ENCODE measurements at regions not wholly inside any gene's neighbourhood (a gene's known extent, or its start where the extent isn't known, plus 50 kb on each side); places are given as distances from the start of the nearest gene placed in this dataset.

DNA sequence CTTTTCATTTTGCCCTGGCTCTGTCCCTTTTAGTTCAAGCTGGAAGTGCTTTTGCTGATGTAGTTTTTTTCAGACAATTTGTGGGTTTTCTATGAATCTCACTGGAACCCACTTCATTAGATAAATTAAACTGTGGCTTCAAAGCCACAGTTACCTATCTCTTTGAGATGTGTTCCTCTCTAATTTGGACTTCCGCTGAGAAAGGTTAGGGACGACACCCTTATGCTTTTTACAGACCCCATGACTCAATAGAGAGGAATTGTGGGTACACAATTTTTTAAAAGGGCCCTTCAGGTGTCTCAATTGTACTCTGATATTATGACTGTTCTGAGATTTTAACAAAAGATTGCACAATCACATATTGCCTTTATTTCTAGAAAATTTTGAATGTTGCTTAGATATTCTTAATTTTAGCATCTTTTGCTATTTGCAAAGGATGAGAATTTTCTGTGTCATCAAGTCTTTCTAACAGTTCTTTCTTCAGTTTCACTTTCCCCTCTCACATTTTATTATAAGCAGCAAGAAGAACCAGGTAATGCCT is 110.6 kb downstream of the GADD45G start:
- Mint-ChIP-seq H3K27ac (ENCODE audit: low read depth, unreplicated experiment) (no peak overlapping the region), H3K27me3 (ENCODE audit: insufficient read depth, unreplicated experiment) (no peaks in the 10 kb centered on the region), H3K9me3 (ENCODE audit: unreplicated experiment) (no peaks in the 10 kb centered on the region), H3K4me1 (ENCODE audit: insufficient read depth, unreplicated experiment) (no peaks in the 10 kb centered on the region), H3K4me3 (ENCODE audit: unreplicated experiment) (no peak overlapping the region), H3K36me3 (ENCODE audit: insufficient read depth, unreplicated experiment) (no peaks in the 10 kb centered on the region)
- BruUV-seq (replicated peaks): no TSS peak
- intact Hi-C loops (cut with micrococcal nuclease): no loop called here
- ChIA-PET POLR2A (no interaction called here), CTCF (interaction anchor here (0.5 to 0.6 kb wide), 2 partner anchors 29 to 1134 kb away, joined by 3 read pairs; no protein-coding TSS in a partner anchor)
- TF ChIP-seq, protein P1, sequence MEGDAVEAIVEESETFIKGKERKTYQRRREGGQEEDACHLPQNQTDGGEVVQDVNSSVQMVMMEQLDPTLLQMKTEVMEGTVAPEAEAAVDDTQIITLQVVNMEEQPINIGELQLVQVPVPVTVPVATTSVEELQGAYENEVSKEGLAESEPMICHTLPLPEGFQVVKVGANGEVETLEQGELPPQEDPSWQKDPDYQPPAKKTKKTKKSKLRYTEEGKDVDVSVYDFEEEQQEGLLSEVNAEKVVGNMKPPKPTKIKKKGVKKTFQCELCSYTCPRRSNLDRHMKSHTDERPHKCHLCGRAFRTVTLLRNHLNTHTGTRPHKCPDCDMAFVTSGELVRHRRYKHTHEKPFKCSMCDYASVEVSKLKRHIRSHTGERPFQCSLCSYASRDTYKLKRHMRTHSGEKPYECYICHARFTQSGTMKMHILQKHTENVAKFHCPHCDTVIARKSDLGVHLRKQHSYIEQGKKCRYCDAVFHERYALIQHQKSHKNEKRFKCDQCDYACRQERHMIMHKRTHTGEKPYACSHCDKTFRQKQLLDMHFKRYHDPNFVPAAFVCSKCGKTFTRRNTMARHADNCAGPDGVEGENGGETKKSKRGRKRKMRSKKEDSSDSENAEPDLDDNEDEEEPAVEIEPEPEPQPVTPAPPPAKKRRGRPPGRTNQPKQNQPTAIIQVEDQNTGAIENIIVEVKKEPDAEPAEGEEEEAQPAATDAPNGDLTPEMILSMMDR (IDR thresholded peaks at IDR 0.05; ENCODE audit: unreplicated experiment): no peak
- DNase-seq (ENCODE audit: unreplicated experiment): no peak

- Mint-ChIP-seq H3K27me3 (ENCODE audit: insufficient read depth, unreplicated experiment) (no peaks in the 10 kb centered on the region), H3K4me3 (ENCODE audit: unreplicated experiment) (no peak overlapping the region), H3K27ac (ENCODE audit: low read depth, unreplicated experiment) (no peak overlapping the region), H3K36me3 (ENCODE audit: insufficient read depth, unreplicated experiment) (no peaks in the 10 kb centered on the region), H3K4me1 (ENCODE audit: insufficient read depth, unreplicated experiment) (no peaks in the 10 kb centered on the region), H3K9me3 (ENCODE audit: unreplicated experiment) (no peaks in the 10 kb centered on the region)
- no TSS peak for BruUV-seq (replicated peaks)
- POLR2A ChIA-PET: no interaction called here
- intact Hi-C loops (cut with micrococcal nuclease): no loop called here
- TF ChIP-seq, protein P1 (IDR thresholded peaks at IDR 0.05; ENCODE audit: unreplicated experiment): no peak
- CTCF ChIA-PET: interaction anchor here (0.5 kb wide), 1 partner anchor 1133 kb away, joined by 3 read pairs; no protein-coding TSS in a partner anchor
- no peak for DNase-seq (ENCODE audit: unreplicated experiment)
These were observed 111.1 kb downstream of the GADD45G start for GRCh38 chr9:89715881-89716280.

DNA sequence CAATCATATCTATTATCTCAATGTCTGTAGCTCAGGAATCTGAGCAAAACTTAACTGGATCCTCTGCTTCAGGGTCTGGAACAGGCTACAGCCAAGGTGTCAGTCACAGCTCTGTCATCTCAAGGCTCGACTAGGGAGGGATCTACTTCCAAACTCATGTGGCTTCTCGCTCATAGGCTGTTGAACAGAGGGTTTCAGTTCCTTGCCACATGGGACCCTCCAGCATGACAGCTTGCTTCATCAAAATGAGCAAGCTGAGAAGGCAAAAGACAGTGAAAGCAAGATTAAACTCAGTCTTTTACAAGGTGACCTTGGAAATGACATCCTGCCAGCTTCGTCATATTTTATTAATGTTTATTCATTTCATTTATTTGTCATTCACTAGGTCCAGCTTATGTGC is 111.7 kb downstream of the GADD45G start:
- BruUV-seq (replicated peaks): no TSS peak
- Mint-ChIP-seq H3K27ac (ENCODE audit: low read depth, unreplicated experiment) (no peak overlapping the region), H3K9me3 (ENCODE audit: unreplicated experiment) (no peaks in the 10 kb centered on the region), H3K4me3 (ENCODE audit: unreplicated experiment) (no peak overlapping the region), H3K4me1 (ENCODE audit: insufficient read depth, unreplicated experiment) (no peaks in the 10 kb centered on the region), H3K36me3 (ENCODE audit: insufficient read depth, unreplicated experiment) (no peaks in the 10 kb centered on the region), H3K27me3 (ENCODE audit: insufficient read depth, unreplicated experiment) (no peaks in the 10 kb centered on the region)
- intact Hi-C loops (cut with micrococcal nuclease): no loop called here
- ChIA-PET POLR2A (no interaction called here), CTCF (no interaction called here)
- TF ChIP-seq, protein P1 (IDR thresholded peaks at IDR 0.05; ENCODE audit: unreplicated experiment): no peak
- no peak for DNase-seq (ENCODE audit: unreplicated experiment)

DNA sequence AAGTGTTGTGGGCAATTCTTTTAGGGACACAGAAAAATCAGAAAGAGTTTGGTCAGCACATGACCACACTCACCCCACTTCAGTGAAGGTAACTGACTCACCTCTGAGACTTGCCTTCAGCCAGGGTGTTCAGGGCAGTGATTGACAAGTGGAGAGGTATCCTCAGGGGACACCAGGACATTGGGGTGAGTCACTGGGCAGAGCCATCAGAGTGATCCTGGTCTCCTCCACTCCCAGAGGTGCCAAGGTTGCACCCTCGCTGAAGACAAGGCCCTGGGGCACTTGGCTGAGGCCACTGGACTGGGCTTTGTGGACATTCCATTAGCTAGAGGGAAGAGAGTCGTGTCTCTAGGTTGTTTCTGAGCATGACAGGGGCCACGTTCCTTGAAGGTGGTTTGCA is 113.4 kb downstream of the GADD45G start:
- no TSS peak for BruUV-seq (replicated peaks)
- no peaks in the 10 kb centered on the region for H3K4me1 Mint-ChIP-seq (ENCODE audit: insufficient read depth, unreplicated experiment)
- no peaks in the 10 kb centered on the region for H3K9me3 Mint-ChIP-seq (ENCODE audit: unreplicated experiment)
- TF ChIP-seq, protein P1 (IDR thresholded peaks at IDR 0.05; ENCODE audit: unreplicated experiment): no peak
- no peak overlapping the region for H3K27ac Mint-ChIP-seq (ENCODE audit: low read depth, unreplicated experiment)
- intact Hi-C loops (cut with micrococcal nuclease): no loop called here
- DNase-seq (ENCODE audit: unreplicated experiment): peak; percentile 6
- ChIA-PET POLR2A (no interaction called here), CTCF (no interaction called here)
- no peak overlapping the region for H3K4me3 Mint-ChIP-seq (ENCODE audit: unreplicated experiment)
- H3K27me3 Mint-ChIP-seq (ENCODE audit: insufficient read depth, unreplicated experiment): no peaks in the 10 kb centered on the region
- no peaks in the 10 kb centered on the region for H3K36me3 Mint-ChIP-seq (ENCODE audit: insufficient read depth, unreplicated experiment)

All from MCF 10A (cell line).